CD14-positive monocyte (primary cell): ENCODE measurements at regions not wholly inside any gene's neighbourhood (a gene's known extent, or its start where the extent isn't known, plus 50 kb on each side); places are given as distances from the start of the nearest gene placed in this dataset.

ENCODE experiments used
- DNase-seq, 3 donors: peaks; one replicate each; pipeline ENCODE4 v3.0.0-alpha.2; 2011 to 2022
- H2AFZ ChIP-seq: 2 replicates; pipeline ENCODE4 v1.6.0; 2012; ENCODE audit warnings: mild to moderate bottlenecking, low read depth, low read length, inconsistent platforms; ENCODE audit not compliant: insufficient read depth, poor library complexity, severe bottlenecking
- H3K27ac ChIP-seq, 2 donors: 1 replicate in 1 of 2; 2 replicates in 1 of 2; pipeline ENCODE4 v1.5.1; 2012 to 2013; ENCODE audit warnings: low read length in 2 of 2, control low read depth in 1 of 2, inconsistent platforms in 1 of 2, low read depth in 1 of 2, mild to moderate bottlenecking in 1 of 2
- H3K27me3 ChIP-seq, 2 donors: one replicate each; pipeline versions ENCODE4 v1.6.0 to v1.6.1; 2011 to 2013; ENCODE audit warnings: low read length in 2 of 2; ENCODE audit not compliant: control insufficient read depth in 2 of 2, insufficient read depth in 2 of 2
- H3K36me3 ChIP-seq, 2 donors: replicated peaks in 1 of 2; 1 replicate in 1 of 2; 2 replicates in 1 of 2; pipeline versions ENCODE4 v1.5.1 to v1.6.1; 2012 to 2013; ENCODE audit warnings: low read length in 2 of 2, control low read depth in 1 of 2, inconsistent platforms in 1 of 2, mild to moderate bottlenecking in 1 of 2; ENCODE audit not compliant: insufficient read depth in 2 of 2, control insufficient read depth in 1 of 2
- H3K4me1 ChIP-seq, 2 donors: 1 replicate in 1 of 2; 2 replicates in 1 of 2; pipeline versions ENCODE4 v1.5.1 to v1.6.1; 2012 to 2013; ENCODE audit warnings: low read length in 2 of 2, control low read depth in 1 of 2, inconsistent platforms in 1 of 2, mild to moderate bottlenecking in 1 of 2, moderate library complexity in 1 of 2; ENCODE audit not compliant: insufficient read depth in 2 of 2, control insufficient read depth in 1 of 2
- H3K4me2 ChIP-seq: replicated peaks from 2 replicates; pipeline ENCODE3; 2012; ENCODE audit warnings: low read length, moderate library complexity, mild to moderate bottlenecking; ENCODE audit not compliant: poor library complexity, severe bottlenecking; ENCODE audit errors: extremely low read depth
- H3K4me3 ChIP-seq, 3 experiments: fragments of 200-600 bp in 1 of 3; sonication (generic) in 1 of 3; replicated peaks in 1 of 3; 1 replicate in 2 of 3; 2 replicates in 1 of 3; pipeline ENCODE4 v1.5.1; 2011 to 2013; ENCODE audit warnings: low read length in 3 of 3, mild to moderate bottlenecking in 3 of 3, control low read depth in 2 of 3, low read depth in 2 of 3, inconsistent platforms in 1 of 3, moderate library complexity in 1 of 3
- H3K79me2 ChIP-seq: 2 replicates; pipeline ENCODE4 v1.6.0; 2012; ENCODE audit warnings: mild to moderate bottlenecking, control low read depth, inconsistent platforms, low read length, moderate library complexity; ENCODE audit not compliant: insufficient read depth
- H3K9ac ChIP-seq: 2 replicates; pipeline ENCODE4 v1.6.0; 2017; ENCODE audit warnings: low read length, mild to moderate bottlenecking; ENCODE audit not compliant: insufficient read depth, poor library complexity, severe bottlenecking
- H3K9me3 ChIP-seq, 2 donors: replicated peaks in 1 of 2; 1 replicate in 1 of 2; 2 replicates in 1 of 2; pipeline versions ENCODE4 v1.5.1 to v1.6.1; 2012 to 2013; ENCODE audit warnings: low read length in 2 of 2, control low read depth in 1 of 2; ENCODE audit not compliant: control insufficient read depth in 1 of 2, insufficient read depth in 1 of 2
- H4K20me1 ChIP-seq: 2 replicates; pipeline ENCODE4 v1.6.0; 2012; ENCODE audit warnings: mild to moderate bottlenecking, low read length, control low read depth, moderate library complexity; ENCODE audit not compliant: insufficient read depth
- H3K27ac Mint-ChIP-seq, 7 donors: one replicate each; pipeline ENCODE4 v1.8.0; 2020; ENCODE audit warnings: mild to moderate bottlenecking in 7 of 7, mixed read lengths in 7 of 7, moderate library complexity in 6 of 7, inconsistent platforms in 2 of 7
- H3K27me3 Mint-ChIP-seq, 3 donors: one replicate each; pipeline ENCODE4 v1.8.0; 2021 to 2022; ENCODE audit warnings: low read depth in 3 of 3, mild to moderate bottlenecking in 3 of 3, mixed read lengths in 3 of 3, moderate library complexity in 3 of 3, inconsistent platforms in 1 of 3
- H3K36me3 Mint-ChIP-seq, 2 donors: one replicate each; pipeline ENCODE4 v1.8.0; 2020; ENCODE audit warnings: mixed read lengths in 2 of 2, inconsistent platforms in 1 of 2, mild to moderate bottlenecking in 1 of 2
- H3K4me1 Mint-ChIP-seq: one replicate; pipeline ENCODE4 v1.8.0; 2020; ENCODE audit warnings: mild to moderate bottlenecking, mixed read lengths
- H3K4me3 Mint-ChIP-seq, 2 donors: one replicate each; pipeline ENCODE4 v1.8.0; 2020; ENCODE audit warnings: mild to moderate bottlenecking in 2 of 2, mixed read lengths in 2 of 2, moderate library complexity in 1 of 2
- H3K9me3 Mint-ChIP-seq, 7 donors: one replicate each; pipeline ENCODE4 v1.8.0; 2020 to 2022; ENCODE audit warnings: mixed read lengths in 7 of 7, mild to moderate bottlenecking in 6 of 7, moderate library complexity in 6 of 7, inconsistent platforms in 2 of 7
- WGBS: methylation state at CpG from one replicate; pipeline ENCODE4 v1.1.5; 2013; ENCODE audit warnings: missing lambda C conversion rate; ENCODE audit not compliant: insufficient coverage; 5-methylcytosine and 5-hydroxymethylcytosine counted together
- intact Hi-C, 2 donors: fragments of 100-400 bp; cut with micrococcal nuclease; formaldehyde crosslinking; loops; one replicate each; pipeline versions ENCODE4 v1.15.0 to v1.15.1; 2023
- TF ChIP-seq, protein P1 (sequence below): fragments of 200-600 bp; IDR thresholded peaks from one replicate; pipeline ENCODE4 v1.8.0; 2022; ENCODE audit warnings: antibody characterized with exemption, mild to moderate bottlenecking

GRCh38 chr20:10990625-10991382, 317.0 kb upstream of the JAG1 start:
- H3K4me1 Mint-ChIP-seq: no peaks in the 10 kb centered on the region
- H3K27me3 ChIP-seq: no peaks in the 10 kb centered on the region
- no peaks in the 10 kb centered on the region for H3K79me2 ChIP-seq
- H3K4me3 Mint-ChIP-seq: no peak overlapping the region
- H3K4me2 ChIP-seq: no peak overlapping the region
- H3K4me1 ChIP-seq: no peaks in the 10 kb centered on the region
- no peak overlapping the region for H2AFZ ChIP-seq
- H3K4me3 ChIP-seq: no peak overlapping the region
- H3K9ac ChIP-seq: no peak overlapping the region
- peaks cover 0 to 1% (median 0%) of the 10 kb centered on the region in 3 donors for H3K27me3 Mint-ChIP-seq
- H4K20me1 ChIP-seq: no peaks in the 10 kb centered on the region
- no peak overlapping the region for H3K27ac ChIP-seq
- no peaks in the 10 kb centered on the region for H3K36me3 ChIP-seq
- peaks cover 0 to 9% (median 3%) of the 10 kb centered on the region in 7 donors for H3K9me3 Mint-ChIP-seq
- H3K36me3 Mint-ChIP-seq: no peaks in the 10 kb centered on the region
- H3K27ac Mint-ChIP-seq: no peak overlapping the region
- no peak for DNase-seq
- WGBS: 86% methylated on average over 2 of the region's 3 CpGs
- no peaks in the 10 kb centered on the region for H3K9me3 ChIP-seq
- intact Hi-C loops: no loop called here
- TF ChIP-seq, protein P1, sequence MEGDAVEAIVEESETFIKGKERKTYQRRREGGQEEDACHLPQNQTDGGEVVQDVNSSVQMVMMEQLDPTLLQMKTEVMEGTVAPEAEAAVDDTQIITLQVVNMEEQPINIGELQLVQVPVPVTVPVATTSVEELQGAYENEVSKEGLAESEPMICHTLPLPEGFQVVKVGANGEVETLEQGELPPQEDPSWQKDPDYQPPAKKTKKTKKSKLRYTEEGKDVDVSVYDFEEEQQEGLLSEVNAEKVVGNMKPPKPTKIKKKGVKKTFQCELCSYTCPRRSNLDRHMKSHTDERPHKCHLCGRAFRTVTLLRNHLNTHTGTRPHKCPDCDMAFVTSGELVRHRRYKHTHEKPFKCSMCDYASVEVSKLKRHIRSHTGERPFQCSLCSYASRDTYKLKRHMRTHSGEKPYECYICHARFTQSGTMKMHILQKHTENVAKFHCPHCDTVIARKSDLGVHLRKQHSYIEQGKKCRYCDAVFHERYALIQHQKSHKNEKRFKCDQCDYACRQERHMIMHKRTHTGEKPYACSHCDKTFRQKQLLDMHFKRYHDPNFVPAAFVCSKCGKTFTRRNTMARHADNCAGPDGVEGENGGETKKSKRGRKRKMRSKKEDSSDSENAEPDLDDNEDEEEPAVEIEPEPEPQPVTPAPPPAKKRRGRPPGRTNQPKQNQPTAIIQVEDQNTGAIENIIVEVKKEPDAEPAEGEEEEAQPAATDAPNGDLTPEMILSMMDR: no peak

GRCh38 chr20:10992731-10993130, 318.9 kb upstream of the JAG1 start:
- Histone ChIP-seq H3K27me3 (no peaks in the 10 kb centered on the region), H3K4me1 (no peaks in the 10 kb centered on the region), H4K20me1 (no peaks in the 10 kb centered on the region), H3K79me2 (no peaks in the 10 kb centered on the region), H3K27ac (no peak overlapping the region), H3K9me3 (no peaks in the 10 kb centered on the region), H2AFZ (no peak overlapping the region), H3K4me2 (no peak overlapping the region), H3K9ac (no peak overlapping the region), H3K4me3 (no peak overlapping the region), H3K36me3 (no peaks in the 10 kb centered on the region)
- TF ChIP-seq, protein P1: no peak
- no peaks in the 10 kb centered on the region for H3K4me1 Mint-ChIP-seq
- H3K4me3 Mint-ChIP-seq: no peak overlapping the region
- peaks cover 0 to 1% (median 0%) of the 10 kb centered on the region in 3 donors for H3K27me3 Mint-ChIP-seq
- no peaks in the 10 kb centered on the region for H3K36me3 Mint-ChIP-seq
- no peak overlapping the region for H3K27ac Mint-ChIP-seq
- no peak for DNase-seq
- peaks cover 0 to 14% (median 5%) of the 10 kb centered on the region in 7 donors for H3K9me3 Mint-ChIP-seq
- intact Hi-C loops: no loop called here
- 100% methylated on average over 2 of the region's 6 CpGs for WGBS
